ENCODE measurements at regions not wholly inside any gene's neighbourhood (a gene's known extent, or its start where the extent isn't known, plus 50 kb on each side); places are given as distances from the start of the nearest gene placed in this dataset.

DNA sequence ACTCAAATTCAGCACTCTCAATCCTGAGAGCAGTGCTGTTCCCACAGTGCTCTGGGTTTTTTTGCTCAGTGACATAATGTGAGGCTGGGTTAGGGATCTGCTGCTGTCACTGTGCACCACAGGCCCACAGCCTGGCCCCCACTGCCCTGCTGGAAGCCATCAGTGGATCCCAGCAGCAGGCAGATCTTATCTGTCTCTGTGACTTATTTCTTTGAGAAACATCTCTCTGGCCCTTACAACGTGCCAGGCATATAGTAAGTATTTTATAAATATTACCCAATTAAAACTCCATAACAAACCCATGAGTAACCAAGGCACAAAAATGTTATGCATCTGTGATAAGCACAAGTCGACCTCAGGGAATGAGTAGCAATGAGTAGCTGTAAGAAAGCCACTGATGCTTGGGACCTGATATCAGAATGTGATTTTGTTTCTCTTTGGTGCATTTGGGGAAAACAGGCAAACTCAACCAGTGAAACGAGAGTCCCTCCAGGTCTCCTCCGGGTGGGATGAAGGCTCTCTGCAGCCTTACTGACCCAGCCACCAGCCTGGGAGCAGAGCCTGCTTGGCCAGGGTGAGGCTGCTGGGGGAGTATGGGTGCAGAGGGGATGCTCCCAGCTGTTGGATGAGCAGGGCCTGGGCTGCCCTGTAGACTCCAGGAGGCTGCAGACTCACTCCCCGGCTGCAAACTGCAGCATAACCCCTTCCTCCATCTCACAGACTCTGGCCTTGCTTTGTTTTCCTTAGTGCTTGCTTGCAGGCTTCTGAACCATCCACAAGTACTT, 172.7 kb upstream of the LNX1 start (continued):
- TF ChIP-seq, protein P1, sequence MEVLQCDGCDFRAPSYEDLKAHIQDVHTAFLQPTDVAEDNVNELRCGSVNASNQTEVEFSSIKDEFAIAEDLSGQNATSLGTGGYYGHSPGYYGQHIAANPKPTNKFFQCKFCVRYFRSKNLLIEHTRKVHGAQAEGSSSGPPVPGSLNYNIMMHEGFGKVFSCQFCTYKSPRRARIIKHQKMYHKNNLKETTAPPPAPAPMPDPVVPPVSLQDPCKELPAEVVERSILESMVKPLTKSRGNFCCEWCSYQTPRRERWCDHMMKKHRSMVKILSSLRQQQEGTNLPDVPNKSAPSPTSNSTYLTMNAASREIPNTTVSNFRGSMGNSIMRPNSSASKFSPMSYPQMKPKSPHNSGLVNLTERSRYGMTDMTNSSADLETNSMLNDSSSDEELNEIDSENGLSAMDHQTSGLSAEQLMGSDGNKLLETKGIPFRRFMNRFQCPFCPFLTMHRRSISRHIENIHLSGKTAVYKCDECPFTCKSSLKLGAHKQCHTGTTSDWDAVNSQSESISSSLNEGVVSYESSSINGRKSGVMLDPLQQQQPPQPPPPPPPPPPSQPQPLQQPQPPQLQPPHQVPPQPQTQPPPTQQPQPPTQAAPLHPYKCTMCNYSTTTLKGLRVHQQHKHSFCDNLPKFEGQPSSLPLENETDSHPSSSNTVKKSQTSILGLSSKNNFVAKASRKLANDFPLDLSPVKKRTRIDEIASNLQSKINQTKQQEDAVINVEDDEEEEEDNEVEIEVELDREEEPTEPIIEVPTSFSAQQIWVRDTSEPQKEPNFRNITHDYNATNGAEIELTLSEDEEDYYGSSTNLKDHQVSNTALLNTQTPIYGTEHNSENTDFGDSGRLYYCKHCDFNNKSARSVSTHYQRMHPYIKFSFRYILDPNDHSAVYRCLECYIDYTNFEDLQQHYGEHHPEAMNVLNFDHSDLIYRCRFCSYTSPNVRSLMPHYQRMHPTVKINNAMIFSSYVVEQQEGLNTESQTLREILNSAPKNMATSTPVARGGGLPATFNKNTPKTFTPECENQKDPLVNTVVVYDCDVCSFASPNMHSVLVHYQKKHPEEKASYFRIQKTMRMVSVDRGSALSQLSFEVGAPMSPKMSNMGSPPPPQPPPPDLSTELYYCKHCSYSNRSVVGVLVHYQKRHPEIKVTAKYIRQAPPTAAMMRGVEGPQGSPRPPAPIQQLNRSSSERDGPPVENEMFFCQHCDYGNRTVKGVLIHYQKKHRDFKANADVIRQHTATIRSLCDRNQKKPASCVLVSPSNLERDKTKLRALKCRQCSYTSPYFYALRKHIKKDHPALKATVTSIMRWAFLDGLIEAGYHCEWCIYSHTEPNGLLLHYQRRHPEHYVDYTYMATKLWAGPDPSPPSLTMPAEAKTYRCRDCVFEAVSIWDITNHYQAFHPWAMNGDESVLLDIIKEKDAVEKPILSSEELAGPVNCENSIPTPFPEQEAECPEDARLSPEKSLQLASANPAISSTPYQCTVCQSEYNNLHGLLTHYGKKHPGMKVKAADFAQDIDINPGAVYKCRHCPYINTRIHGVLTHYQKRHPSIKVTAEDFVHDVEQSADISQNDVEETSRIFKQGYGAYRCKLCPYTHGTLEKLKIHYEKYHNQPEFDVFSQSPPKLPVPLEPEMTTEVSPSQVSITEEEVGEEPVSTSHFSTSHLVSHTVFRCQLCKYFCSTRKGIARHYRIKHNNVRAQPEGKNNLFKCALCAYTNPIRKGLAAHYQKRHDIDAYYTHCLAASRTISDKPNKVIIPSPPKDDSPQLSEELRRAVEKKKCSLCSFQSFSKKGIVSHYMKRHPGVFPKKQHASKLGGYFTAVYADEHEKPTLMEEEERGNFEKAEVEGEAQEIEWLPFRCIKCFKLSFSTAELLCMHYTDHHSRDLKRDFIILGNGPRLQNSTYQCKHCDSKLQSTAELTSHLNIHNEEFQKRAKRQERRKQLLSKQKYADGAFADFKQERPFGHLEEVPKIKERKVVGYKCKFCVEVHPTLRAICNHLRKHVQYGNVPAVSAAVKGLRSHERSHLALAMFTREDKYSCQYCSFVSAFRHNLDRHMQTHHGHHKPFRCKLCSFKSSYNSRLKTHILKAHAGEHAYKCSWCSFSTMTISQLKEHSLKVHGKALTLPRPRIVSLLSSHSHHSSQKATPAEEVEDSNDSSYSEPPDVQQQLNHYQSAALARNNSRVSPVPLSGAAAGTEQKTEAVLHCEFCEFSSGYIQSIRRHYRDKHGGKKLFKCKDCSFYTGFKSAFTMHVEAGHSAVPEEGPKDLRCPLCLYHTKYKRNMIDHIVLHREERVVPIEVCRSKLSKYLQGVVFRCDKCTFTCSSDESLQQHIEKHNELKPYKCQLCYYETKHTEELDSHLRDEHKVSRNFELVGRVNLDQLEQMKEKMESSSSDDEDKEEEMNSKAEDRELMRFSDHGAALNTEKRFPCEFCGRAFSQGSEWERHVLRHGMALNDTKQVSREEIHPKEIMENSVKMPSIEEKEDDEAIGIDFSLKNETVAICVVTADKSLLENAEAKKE (CRISPR knock-in tag; IDR thresholded peaks at IDR 0.05) = no peak
- TF ChIP-seq CREB1 (CRISPR knock-in tag; IDR thresholded peaks at IDR 0.05; ENCODE audit: low read depth) = no peak
- TF ChIP-seq EZH2phosphoT487 (IDR thresholded peaks at IDR 0.05; ENCODE audit: unreplicated experiment) = no peak
- no peak for TF ChIP-seq EZH2 (IDR thresholded peaks at IDR 0.05; ENCODE audit: low read depth, unreplicated experiment)
- TF ChIP-seq NANOG (IDR thresholded peaks at IDR 0.05; ENCODE audit: borderline replicate concordance) = no peak
- TF ChIP-seq STAT1 (IDR thresholded peaks at IDR 0.05; ENCODE audit: unreplicated experiment) = no peak
- TF ChIP-seq, protein P2, sequence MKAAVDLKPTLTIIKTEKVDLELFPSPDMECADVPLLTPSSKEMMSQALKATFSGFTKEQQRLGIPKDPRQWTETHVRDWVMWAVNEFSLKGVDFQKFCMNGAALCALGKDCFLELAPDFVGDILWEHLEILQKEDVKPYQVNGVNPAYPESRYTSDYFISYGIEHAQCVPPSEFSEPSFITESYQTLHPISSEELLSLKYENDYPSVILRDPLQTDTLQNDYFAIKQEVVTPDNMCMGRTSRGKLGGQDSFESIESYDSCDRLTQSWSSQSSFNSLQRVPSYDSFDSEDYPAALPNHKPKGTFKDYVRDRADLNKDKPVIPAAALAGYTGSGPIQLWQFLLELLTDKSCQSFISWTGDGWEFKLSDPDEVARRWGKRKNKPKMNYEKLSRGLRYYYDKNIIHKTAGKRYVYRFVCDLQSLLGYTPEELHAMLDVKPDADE (IDR thresholded peaks at IDR 0.05) = no peak
- TF ChIP-seq, protein P3, sequence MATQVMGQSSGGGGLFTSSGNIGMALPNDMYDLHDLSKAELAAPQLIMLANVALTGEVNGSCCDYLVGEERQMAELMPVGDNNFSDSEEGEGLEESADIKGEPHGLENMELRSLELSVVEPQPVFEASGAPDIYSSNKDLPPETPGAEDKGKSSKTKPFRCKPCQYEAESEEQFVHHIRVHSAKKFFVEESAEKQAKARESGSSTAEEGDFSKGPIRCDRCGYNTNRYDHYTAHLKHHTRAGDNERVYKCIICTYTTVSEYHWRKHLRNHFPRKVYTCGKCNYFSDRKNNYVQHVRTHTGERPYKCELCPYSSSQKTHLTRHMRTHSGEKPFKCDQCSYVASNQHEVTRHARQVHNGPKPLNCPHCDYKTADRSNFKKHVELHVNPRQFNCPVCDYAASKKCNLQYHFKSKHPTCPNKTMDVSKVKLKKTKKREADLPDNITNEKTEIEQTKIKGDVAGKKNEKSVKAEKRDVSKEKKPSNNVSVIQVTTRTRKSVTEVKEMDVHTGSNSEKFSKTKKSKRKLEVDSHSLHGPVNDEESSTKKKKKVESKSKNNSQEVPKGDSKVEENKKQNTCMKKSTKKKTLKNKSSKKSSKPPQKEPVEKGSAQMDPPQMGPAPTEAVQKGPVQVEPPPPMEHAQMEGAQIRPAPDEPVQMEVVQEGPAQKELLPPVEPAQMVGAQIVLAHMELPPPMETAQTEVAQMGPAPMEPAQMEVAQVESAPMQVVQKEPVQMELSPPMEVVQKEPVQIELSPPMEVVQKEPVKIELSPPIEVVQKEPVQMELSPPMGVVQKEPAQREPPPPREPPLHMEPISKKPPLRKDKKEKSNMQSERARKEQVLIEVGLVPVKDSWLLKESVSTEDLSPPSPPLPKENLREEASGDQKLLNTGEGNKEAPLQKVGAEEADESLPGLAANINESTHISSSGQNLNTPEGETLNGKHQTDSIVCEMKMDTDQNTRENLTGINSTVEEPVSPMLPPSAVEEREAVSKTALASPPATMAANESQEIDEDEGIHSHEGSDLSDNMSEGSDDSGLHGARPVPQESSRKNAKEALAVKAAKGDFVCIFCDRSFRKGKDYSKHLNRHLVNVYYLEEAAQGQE (IDR thresholded peaks at IDR 0.05; ENCODE audit: unreplicated experiment) = no peak
- TF ChIP-seq ZNF114 (CRISPR knock-in tag; IDR thresholded peaks at IDR 0.05) = no peak
- TF ChIP-seq POLR2AphosphoS5 (IDR thresholded peaks at IDR 0.05; ENCODE audit: low read depth) = no peak

All from GM23338 (cell line).